H9 (cell line): ENCODE measurements at regions not wholly inside any gene's neighbourhood (a gene's known extent, or its start where the extent isn't known, plus 50 kb on each side); places are given as distances from the start of the nearest gene placed in this dataset.

Source experiments
- DNase-seq: peaks from one replicate; pipeline ENCODE4 v3.0.0-alpha.2; 2017
- H2AFZ ChIP-seq: one replicate; pipeline ENCODE4 v1.6.1; 2013; ENCODE audit warnings: mild to moderate bottlenecking, low read length, control low read depth, moderate library complexity
- H2AK5ac ChIP-seq: 2 replicates; pipeline ENCODE4 v1.6.1; 2013; ENCODE audit warnings: low read length, control low read depth, mixed read lengths; ENCODE audit not compliant: insufficient read length
- H2BK120ac ChIP-seq: one replicate; pipeline ENCODE4 v1.6.1; 2013; ENCODE audit warnings: low read depth, mild to moderate bottlenecking, low read length, control low read depth, inconsistent platforms; ENCODE audit not compliant: poor library complexity, severe bottlenecking
- H2BK12ac ChIP-seq: 2 replicates; pipeline ENCODE4 v1.6.1; 2013; ENCODE audit warnings: low read length, control low read depth, mixed read lengths, low read depth; ENCODE audit not compliant: insufficient read length
- H2BK15ac ChIP-seq: 2 replicates; pipeline ENCODE4 v1.6.1; 2013; ENCODE audit warnings: low read depth, low read length, control low read depth
- H2BK20ac ChIP-seq: one replicate; pipeline ENCODE4 v1.6.1; 2013; ENCODE audit warnings: low read depth, mild to moderate bottlenecking, low read length, control low read depth, inconsistent platforms; ENCODE audit not compliant: poor library complexity, severe bottlenecking
- H2BK5ac ChIP-seq: 2 replicates; pipeline ENCODE4 v1.6.1; 2013; ENCODE audit warnings: low read length, control low read depth, mixed read lengths; ENCODE audit not compliant: insufficient read length
- H3K14ac ChIP-seq: 2 replicates; pipeline ENCODE4 v1.6.1; 2013; ENCODE audit warnings: low read length, control low read depth; ENCODE audit not compliant: insufficient read depth
- H3K18ac ChIP-seq: 2 replicates; pipeline ENCODE4 v1.6.1; 2013; ENCODE audit warnings: low read depth, mild to moderate bottlenecking, mixed read lengths, low read length, control low read depth; ENCODE audit not compliant: insufficient read length
- H3K23ac ChIP-seq: 2 replicates; pipeline ENCODE4 v1.6.1; 2013; ENCODE audit warnings: low read length, control low read depth, mixed read lengths, low read depth; ENCODE audit not compliant: insufficient read length
- H3K23me2 ChIP-seq: 2 replicates; pipeline ENCODE4 v1.6.1; 2013; ENCODE audit warnings: low read depth, mild to moderate bottlenecking, mixed read lengths, low read length, control low read depth; ENCODE audit not compliant: insufficient read length, poor library complexity, severe bottlenecking
- H3K27ac ChIP-seq: 2 replicates; pipeline ENCODE4 v1.5.1; 2013; ENCODE audit warnings: low read length, control low read depth, mixed read lengths, low read depth; ENCODE audit not compliant: insufficient read length
- H3K27me3 ChIP-seq: 2 replicates; pipeline ENCODE4 v1.6.1; 2013; ENCODE audit warnings: low read length, control low read depth, inconsistent platforms; ENCODE audit not compliant: insufficient read depth
- H3K4ac ChIP-seq: 2 replicates; pipeline ENCODE4 v1.6.1; 2013; ENCODE audit warnings: low read depth, mild to moderate bottlenecking, control low read depth, inconsistent platforms, low read length, moderate library complexity
- H3K4me1 ChIP-seq: 2 replicates; pipeline ENCODE4 v1.6.1; 2013; ENCODE audit warnings: low read length, control low read depth, inconsistent platforms; ENCODE audit not compliant: insufficient read depth
- H3K4me2 ChIP-seq: 2 replicates; pipeline ENCODE4 v1.6.1; 2013; ENCODE audit warnings: low read length, control low read depth, mixed read lengths; ENCODE audit not compliant: insufficient read length, insufficient read depth
- H3K56ac ChIP-seq: 2 replicates; pipeline ENCODE4 v1.6.1; 2013; ENCODE audit warnings: low read depth, mild to moderate bottlenecking, mixed read lengths, low read length, control low read depth; ENCODE audit not compliant: insufficient read length
- H3K79me1 ChIP-seq: 2 replicates; pipeline ENCODE4 v1.6.1; 2013; ENCODE audit warnings: low read depth, mild to moderate bottlenecking, moderate library complexity, low read length, control low read depth, inconsistent platforms; ENCODE audit not compliant: insufficient read depth, poor library complexity, severe bottlenecking
- H3K79me2 ChIP-seq: 2 replicates; pipeline ENCODE4 v1.6.1; 2013; ENCODE audit warnings: low read length, control low read depth, inconsistent platforms; ENCODE audit not compliant: insufficient read depth
- H3K9ac ChIP-seq: 2 replicates; pipeline ENCODE4 v1.6.1; 2013; ENCODE audit warnings: low read length, control low read depth, mixed read lengths; ENCODE audit not compliant: insufficient read length; ENCODE audit errors: extremely low read depth
- H3K9me3 ChIP-seq: one replicate; pipeline ENCODE4 v1.6.1; 2013; ENCODE audit warnings: low read depth, low read length, inconsistent platforms; ENCODE audit not compliant: control insufficient read depth
- H3T11ph ChIP-seq: one replicate; pipeline ENCODE4 v1.6.1; 2013; ENCODE audit warnings: mild to moderate bottlenecking, low read length, control low read depth, inconsistent platforms
- H4K20me1 ChIP-seq: one replicate; pipeline ENCODE4 v1.6.1; 2013; ENCODE audit not compliant: control insufficient read depth, insufficient read length, insufficient read depth
- H4K5ac ChIP-seq: 2 replicates; pipeline ENCODE4 v1.6.1; 2013; ENCODE audit warnings: low read depth, mild to moderate bottlenecking, mixed read lengths, low read length, control low read depth; ENCODE audit not compliant: insufficient read length
- H4K8ac ChIP-seq: replicated peaks from 2 replicates; pipeline ENCODE4 v1.6.1; 2013; ENCODE audit warnings: low read length, control low read depth, mixed read lengths, low read depth; ENCODE audit not compliant: insufficient read length
- H4K91ac ChIP-seq: 2 replicates; pipeline ENCODE4 v1.6.1; 2013; ENCODE audit warnings: low read depth, mild to moderate bottlenecking, moderate library complexity, mixed read lengths, low read length, control low read depth; ENCODE audit not compliant: insufficient read length
- H3K27ac Mint-ChIP-seq, 3 experiments: 2 replicates in 2 of 3; 3 replicates in 1 of 3; pipeline ENCODE4 v1.8.0; 2020 to 2021; ENCODE audit warnings: mixed read lengths in 3 of 3, mild to moderate bottlenecking in 1 of 3, moderate library complexity in 1 of 3
- H3K27me3 Mint-ChIP-seq: 2 replicates; pipeline ENCODE4 v1.8.0; 2021; ENCODE audit warnings: low read depth, mild to moderate bottlenecking, moderate library complexity, mixed read lengths
- H3K36me3 Mint-ChIP-seq, 3 experiments: 2 replicates in 2 of 3; 3 replicates in 1 of 3; pipeline ENCODE4 v1.8.0; 2020 to 2021; ENCODE audit warnings: low read depth in 3 of 3, mixed read lengths in 3 of 3; ENCODE audit not compliant: insufficient read depth in 1 of 3
- H3K4me1 Mint-ChIP-seq, 2 experiments: 2 replicates each; pipeline ENCODE4 v1.8.0; 2020; ENCODE audit warnings: mixed read lengths in 2 of 2
- H3K4me3 Mint-ChIP-seq, 2 experiments: 2 replicates in 1 of 2; 3 replicates in 1 of 2; pipeline ENCODE4 v1.8.0; 2020 to 2021; ENCODE audit warnings: mild to moderate bottlenecking in 2 of 2, mixed read lengths in 2 of 2, moderate library complexity in 1 of 2
- H3K9me3 Mint-ChIP-seq, 2 experiments: 2 replicates in 1 of 2; 3 replicates in 1 of 2; pipeline ENCODE4 v1.8.0; 2020; ENCODE audit warnings: mild to moderate bottlenecking in 2 of 2, mixed read lengths in 2 of 2, moderate library complexity in 1 of 2
- CTCF ChIP-seq: fragments of 200-600 bp; sonication (generic); conservative IDR thresholded peaks from 3 replicates; pipeline ENCODE4 v1.8.0; 2021; ENCODE audit warnings: antibody characterized with exemption, mild to moderate bottlenecking
- WGBS: extraction: QIAGEN DNeasy Blood & Tissue Kit; methylation state at CpG from one replicate; pipeline ENCODE4 v1.1.7; 2013; ENCODE audit warnings: missing lambda C conversion rate, low lambda C conversion rate, mixed read lengths; ENCODE audit not compliant: insufficient read length; ENCODE audit errors: extremely low coverage; 5-methylcytosine and 5-hydroxymethylcytosine counted together

DNA sequence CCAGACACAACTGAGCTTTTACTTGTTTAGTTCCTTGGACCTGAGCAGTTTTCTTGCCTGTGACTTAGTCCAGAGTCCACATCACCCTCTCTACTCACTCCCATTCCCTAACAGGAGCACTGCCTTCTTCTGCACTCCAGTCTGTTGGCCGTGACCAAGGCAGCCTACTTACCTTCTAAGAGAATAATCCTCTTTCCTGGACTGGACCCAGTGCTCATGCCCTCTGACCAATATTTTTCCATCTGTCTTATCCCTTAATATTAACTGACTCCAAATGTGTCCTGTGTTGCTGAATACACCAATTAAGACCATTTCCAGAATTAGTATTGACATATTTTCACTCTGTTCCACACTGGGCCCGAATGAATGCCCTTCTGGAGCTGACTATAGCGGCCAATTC lies 681.0 kb upstream of the KIF2B start:
- no CpG with 5 or more reads among the region's 3 CpGs for WGBS
- DNase-seq, result no peak
- H3K27ac Mint-ChIP-seq, result peak overlapping the region in 1 of 3 experiments; percentile 45; a peak in 1 of 7 replicates

More for the DNA sequence above, 681.0 kb upstream of the KIF2B start:
- Histone ChIP-seq H3T11ph (no peak overlapping the region), H2BK5ac (no peak overlapping the region), H2BK20ac (no peak overlapping the region), H4K8ac (no peak overlapping the region), H2BK120ac (no peak overlapping the region), H2BK12ac (no peak overlapping the region), H3K9ac (no peak overlapping the region), H4K20me1 (no peaks in the 10 kb centered on the region), H3K4ac (no peak overlapping the region), H3K27me3 (no peaks in the 10 kb centered on the region), H3K4me1 (peaks cover 2% of the 10 kb centered on the region; the same call in 1 of the 2 replicates), H3K56ac (no peak overlapping the region), H3K18ac (no peak overlapping the region), H3K27ac (no peak overlapping the region), H4K5ac (no peak overlapping the region), H3K9me3 (no peaks in the 10 kb centered on the region), H3K23me2 (no peaks in the 10 kb centered on the region), H3K14ac (no peak overlapping the region), H3K79me1 (no peaks in the 10 kb centered on the region), H2AK5ac (no peak overlapping the region), H3K23ac (no peak overlapping the region), H3K79me2 (no peaks in the 10 kb centered on the region), H4K91ac (no peak overlapping the region), H2AFZ (no peak overlapping the region), H2BK15ac (no peak overlapping the region), H3K4me2 (no peak overlapping the region)
- no peaks in the 10 kb centered on the region for H3K27me3 Mint-ChIP-seq
- H3K9me3 Mint-ChIP-seq, result no peaks in the 10 kb centered on the region
- TF ChIP-seq CTCF, result no peak
- peaks cover 17 to 21% of the 10 kb centered on the region in 2 experiments for H3K4me1 Mint-ChIP-seq
- no peaks in the 10 kb centered on the region for H3K36me3 Mint-ChIP-seq
- H3K4me3 Mint-ChIP-seq, result no peak overlapping the region
